GM12892 (cell line): ENCODE measurements at regions not wholly inside any gene's neighbourhood (a gene's known extent, or its start where the extent isn't known, plus 50 kb on each side); places are given as distances from the start of the nearest gene placed in this dataset.
"Not testable (repeated sequence)": the region's sequence is repeated elsewhere in the genome, so short reads cannot be mapped to it uniquely, and the experiment has no call there.

Source experiments
- DNase-seq: peaks from one replicate; pipeline ENCODE4 v3.0.0; 2011; ENCODE audit not compliant: insufficient read length
- FAIRE-seq: peaks from 2 replicates; lab custom pipeline; 2011; peaks lifted over from hg19 to GRCh38; lab: Jason Lieb, UNC
- POLR2A ChIP-seq: IDR thresholded peaks from 2 replicates; pipeline ENCODE4 v1.6.1; 2011; ENCODE audit warnings: low read depth, low read length, control low read depth
- POLR2AphosphoS5 ChIP-seq: IDR thresholded peaks from 2 replicates; pipeline ENCODE4 v1.6.1; 2011; ENCODE audit warnings: low read depth, low read length, control low read depth
- TAF1 ChIP-seq: IDR thresholded peaks from 2 replicates; pipeline ENCODE4 v1.6.1; 2011; ENCODE audit warnings: low read depth, mild to moderate bottlenecking, control low read depth, low read length, borderline replicate concordance

GRCh38 chr5:57993866-57994265 lies 466.0 kb downstream of the PLK2 start:
- DNase-seq (no peak), FAIRE-seq (no peak)
- TF ChIP-seq POLR2AphosphoS5 = no peak
- no peak for TF ChIP-seq TAF1
- TF ChIP-seq POLR2A = no peak

DNA sequence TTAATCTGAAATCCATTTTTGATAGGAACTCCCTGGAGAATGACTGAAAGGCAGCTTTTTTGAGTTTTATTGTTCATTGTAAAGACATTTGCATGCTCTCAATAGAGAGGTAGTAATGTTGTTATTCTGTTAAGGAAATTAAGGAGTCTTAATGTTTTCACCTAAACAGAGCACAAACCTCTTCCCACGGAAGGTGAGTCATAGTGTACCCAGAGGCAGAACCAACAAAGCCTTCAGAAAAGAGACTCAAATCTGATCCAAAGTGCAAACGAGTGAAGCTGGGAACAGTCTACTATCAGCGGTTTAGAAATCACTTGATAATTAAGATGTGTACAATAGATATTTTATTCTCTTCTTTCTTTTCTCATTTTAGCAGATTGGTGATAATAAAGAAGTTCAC lies 470.5 kb downstream of the PLK2 start:
- DNase-seq (no peak), FAIRE-seq (no peak)
- no peak for TF ChIP-seq TAF1
- no peak for TF ChIP-seq POLR2AphosphoS5
- no peak for TF ChIP-seq POLR2A

- FAIRE-seq = no peak
- TF ChIP-seq TAF1 (no peak), POLR2A (no peak), POLR2AphosphoS5 (no peak)
- DNase-seq = no peak
These were observed 471.1 kb downstream of the PLK2 start for GRCh38 chr5:57988813-57989212.

GRCh38 chr5:57987552-57987951 lies 472.3 kb downstream of the PLK2 start:
- DNase-seq (no peak), FAIRE-seq (no peak)
- no peak for TF ChIP-seq POLR2AphosphoS5
- no peak for TF ChIP-seq POLR2A
- TF ChIP-seq TAF1 = no peak

DNA sequence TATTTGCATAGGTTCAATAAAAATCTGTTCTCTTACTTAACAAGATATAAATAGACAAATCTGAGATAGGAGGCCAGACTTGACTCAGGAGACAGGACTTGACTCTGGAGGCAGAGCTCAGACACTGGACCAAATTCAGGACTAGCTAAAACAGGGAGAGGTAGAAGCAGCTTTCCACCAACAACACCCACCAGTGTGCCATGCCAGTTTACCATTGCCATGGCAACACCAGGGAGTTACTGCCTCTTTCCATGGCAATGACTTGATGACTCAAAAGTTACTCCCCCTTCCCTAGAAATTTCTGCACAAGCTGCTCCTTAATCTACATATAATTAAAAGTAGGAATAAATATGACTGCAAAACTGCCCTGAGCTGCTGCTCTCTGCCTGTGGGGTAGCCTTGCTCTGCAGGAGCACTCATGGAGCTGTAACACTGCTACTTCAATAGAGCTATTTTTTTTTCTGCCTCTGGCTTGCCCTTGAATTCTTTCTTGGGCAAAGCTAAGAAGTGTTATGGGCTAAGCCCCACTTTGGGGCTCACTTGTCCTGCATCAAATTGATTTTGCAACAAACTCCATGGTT lies 473.0 kb downstream of the PLK2 start:
- FAIRE-seq (no peak), DNase-seq (no peak)
- TF ChIP-seq POLR2A (no peak), TAF1 (no peak), POLR2AphosphoS5 (no peak)

GRCh38 chr5:57983426-57983825 lies 476.5 kb downstream of the PLK2 start:
- no peak for DNase-seq
- TF ChIP-seq TAF1 = no peak
- no peak for TF ChIP-seq POLR2A
- TF ChIP-seq POLR2AphosphoS5 = no peak
- FAIRE-seq = no peak

DNA sequence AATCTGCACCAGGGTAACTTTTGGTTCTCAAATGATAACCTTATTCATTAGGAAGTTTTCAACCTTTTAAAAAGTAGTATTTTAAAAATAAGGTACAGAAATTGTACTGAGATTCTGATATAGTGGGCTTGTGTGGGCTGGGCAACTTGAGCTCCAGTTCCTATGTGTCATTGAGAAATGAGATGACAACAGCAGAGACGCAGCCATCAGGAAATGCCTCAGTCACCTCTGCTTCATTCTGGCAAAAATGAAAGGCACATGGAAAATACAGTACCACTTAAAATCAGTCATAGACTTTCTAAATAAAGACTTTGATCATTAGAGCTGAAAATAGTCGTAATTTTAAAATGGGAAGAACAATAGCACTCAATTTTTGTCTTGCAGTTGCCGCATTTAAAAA lies 480.2 kb downstream of the PLK2 start:
- TF ChIP-seq TAF1 (no peak), POLR2AphosphoS5 (no peak), POLR2A (no peak)
- no peak for DNase-seq
- FAIRE-seq = no peak

DNA sequence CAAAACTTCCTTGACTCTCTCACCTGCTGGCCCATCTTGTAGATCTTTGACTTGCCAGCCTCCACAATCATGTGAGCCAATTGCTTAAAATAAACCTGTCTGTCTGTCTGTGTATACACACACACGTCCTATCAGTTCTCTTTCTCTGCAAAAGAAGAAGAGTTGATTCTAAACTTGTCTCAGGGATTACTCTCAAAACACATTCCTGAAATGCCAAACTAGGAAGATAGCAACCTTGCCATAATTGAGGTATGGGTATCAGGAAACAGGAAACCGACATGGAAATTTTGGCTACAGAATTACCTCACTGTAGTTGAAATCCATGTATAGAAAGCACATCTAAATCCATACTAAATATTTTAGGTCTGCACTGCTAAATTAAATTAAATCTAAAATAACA lies 483.4 kb downstream of the PLK2 start:
- DNase-seq (no peak), FAIRE-seq (no peak)
- TF ChIP-seq POLR2AphosphoS5 (no peak), TAF1 (no peak), POLR2A (no peak)

DNA sequence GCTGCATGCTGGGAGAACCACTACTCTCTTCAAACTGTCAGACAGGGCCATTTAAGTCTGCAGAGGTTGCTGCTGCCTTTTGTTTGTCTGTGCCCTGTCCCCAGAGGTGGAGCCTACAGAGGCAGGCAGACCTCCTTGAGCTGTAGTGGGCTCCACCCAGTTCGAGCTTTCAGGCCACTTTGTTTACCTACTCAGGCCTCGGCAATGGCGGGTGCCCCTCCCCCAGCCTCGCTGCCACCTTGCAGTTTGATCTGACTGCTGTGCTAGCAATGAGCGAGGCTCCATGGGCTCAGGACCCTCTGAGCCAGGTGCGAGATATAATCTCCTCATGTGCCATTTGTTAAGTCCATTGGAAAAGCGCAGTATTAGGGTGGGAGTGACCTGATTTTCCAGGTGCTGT lies 487.8 kb downstream of the PLK2 start:
- DNase-seq, FAIRE-seq: not testable (repeated sequence)

DNA sequence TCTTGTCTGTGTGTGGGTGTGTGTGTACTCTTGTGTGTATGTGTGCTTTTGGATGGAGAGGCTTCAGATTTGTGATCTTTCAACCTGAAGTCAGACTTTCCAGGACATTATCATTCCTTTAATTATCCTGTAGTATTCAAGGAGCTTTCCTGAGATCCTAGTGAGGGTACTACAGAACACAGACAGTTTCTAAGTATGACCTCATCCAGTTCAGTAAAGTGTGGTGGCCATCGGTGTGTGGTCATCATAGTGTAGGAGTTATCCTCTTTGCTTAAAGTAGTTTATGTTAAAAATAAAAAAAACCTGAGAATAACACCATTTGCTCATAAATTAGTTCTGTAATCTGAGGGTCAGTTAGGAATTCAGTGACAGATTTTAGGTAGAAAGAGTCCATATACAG lies 478.0 kb upstream of the ACTBL2 start:
- TF ChIP-seq POLR2AphosphoS5 (no peak), TAF1 (no peak), POLR2A (no peak)
- no peak for DNase-seq
- FAIRE-seq = no peak

- TF ChIP-seq POLR2AphosphoS5 = no peak
- no peak for TF ChIP-seq POLR2A
- no peak for TF ChIP-seq TAF1
- FAIRE-seq = no peak
- no peak for DNase-seq
These were observed 474.0 kb upstream of the ACTBL2 start for GRCh38 chr5:57956636-57957035.

DNA sequence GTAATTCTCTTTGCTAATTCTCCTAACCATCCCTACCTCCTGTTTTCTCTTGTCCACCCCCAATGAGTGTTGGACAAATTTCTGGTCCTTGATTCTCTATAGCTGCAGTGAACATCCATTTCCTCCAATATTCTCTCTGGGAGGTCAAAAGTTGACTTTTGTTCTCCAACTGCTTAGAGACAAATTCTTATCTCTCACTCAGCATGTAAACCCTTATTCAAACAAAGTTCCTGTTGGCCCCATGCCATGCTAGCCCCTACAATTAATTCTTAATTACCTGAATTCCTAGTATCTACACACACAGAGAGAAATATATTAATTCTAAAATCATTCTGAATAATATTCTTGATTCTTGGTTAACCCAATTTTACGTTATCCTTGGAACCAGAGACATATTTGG lies 472.9 kb upstream of the ACTBL2 start:
- TF ChIP-seq POLR2A = no peak
- no peak for TF ChIP-seq POLR2AphosphoS5
- TF ChIP-seq TAF1 = no peak
- FAIRE-seq = no peak

More for the DNA sequence above, 472.9 kb upstream of the ACTBL2 start:
- DNase-seq = no peak
